Mucosa of descending colon (tissue), 3 donors: ENCODE measurements at regions not wholly inside any gene's neighbourhood (a gene's known extent, or its start where the extent isn't known, plus 50 kb on each side); places are given as distances from the start of the nearest gene placed in this dataset.

Experiments
- ATAC-seq: fragments of 200-7000 bp; cut with Tn5 transposase; one replicate; pipeline ENCODE4 v1.9.1; 2020; ENCODE audit warnings: mild to moderate bottlenecking, moderate library complexity
- DNase-seq, 3 donors: peaks; one replicate each; pipeline ENCODE4 v3.0.0-alpha.2; 2020
- H3K36me3 ChIP-seq: fragments of 200-600 bp; one replicate; pipeline ENCODE4 v1.8.0; 2021; ENCODE audit warnings: low read depth, mild to moderate bottlenecking
- H3K4me1 ChIP-seq: fragments of 200-600 bp; one replicate; pipeline ENCODE4 v1.8.0; 2021; ENCODE audit warnings: low read depth, mild to moderate bottlenecking
- H3K4me3 ChIP-seq: fragments of 200-600 bp; one replicate; pipeline ENCODE4 v1.8.0; 2021; ENCODE audit warnings: mild to moderate bottlenecking
- H3K9me3 ChIP-seq: fragments of 200-600 bp; one replicate; pipeline ENCODE4 v1.8.0; 2021; ENCODE audit warnings: mild to moderate bottlenecking
- intact Hi-C, 2 donors: fragments of 100-400 bp; cut with DNase I in 1 of 2; cut with micrococcal nuclease in 1 of 2; formaldehyde crosslinking; loops; one replicate each; pipeline versions ENCODE4 v1.11.0 to v1.11.1; 2022; cut with DNase I, micrococcal nuclease
- TF ChIP-seq, protein P1 (sequence below): fragments of 200-600 bp; IDR thresholded peaks from one replicate; pipeline ENCODE4 v1.8.0; 2022; ENCODE audit warnings: antibody characterized with exemption, mild to moderate bottlenecking
- donor health status: DM: no; HTN: no; CAD: no; lungs with moderate emphysema.
- donor health status: DM: no; HTN: no; CAD: no.
- donor health status: DM: no; HTN: yes; CAD: no.

DNA sequence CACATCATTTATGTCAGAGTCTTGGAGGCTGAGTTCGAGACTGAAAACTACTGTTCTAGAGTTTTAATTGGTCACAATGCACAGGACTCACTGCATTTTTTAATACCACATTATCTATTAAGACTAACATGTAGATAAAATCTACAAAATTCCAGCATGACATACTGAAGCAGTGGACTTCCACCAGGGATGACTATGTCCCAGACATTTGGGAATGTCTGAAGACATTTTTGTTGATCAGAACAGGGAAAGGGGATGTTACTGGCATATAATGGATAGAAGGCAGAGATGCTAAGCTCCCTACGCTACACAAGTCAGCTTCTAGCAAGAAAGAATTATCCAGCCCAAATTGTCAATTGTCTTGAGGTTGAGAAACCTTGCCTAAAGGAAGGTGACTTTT, 419.0 kb upstream of the TGFBR2 start:
- intact Hi-C loops, result no loop called here
- TF ChIP-seq, protein P1, sequence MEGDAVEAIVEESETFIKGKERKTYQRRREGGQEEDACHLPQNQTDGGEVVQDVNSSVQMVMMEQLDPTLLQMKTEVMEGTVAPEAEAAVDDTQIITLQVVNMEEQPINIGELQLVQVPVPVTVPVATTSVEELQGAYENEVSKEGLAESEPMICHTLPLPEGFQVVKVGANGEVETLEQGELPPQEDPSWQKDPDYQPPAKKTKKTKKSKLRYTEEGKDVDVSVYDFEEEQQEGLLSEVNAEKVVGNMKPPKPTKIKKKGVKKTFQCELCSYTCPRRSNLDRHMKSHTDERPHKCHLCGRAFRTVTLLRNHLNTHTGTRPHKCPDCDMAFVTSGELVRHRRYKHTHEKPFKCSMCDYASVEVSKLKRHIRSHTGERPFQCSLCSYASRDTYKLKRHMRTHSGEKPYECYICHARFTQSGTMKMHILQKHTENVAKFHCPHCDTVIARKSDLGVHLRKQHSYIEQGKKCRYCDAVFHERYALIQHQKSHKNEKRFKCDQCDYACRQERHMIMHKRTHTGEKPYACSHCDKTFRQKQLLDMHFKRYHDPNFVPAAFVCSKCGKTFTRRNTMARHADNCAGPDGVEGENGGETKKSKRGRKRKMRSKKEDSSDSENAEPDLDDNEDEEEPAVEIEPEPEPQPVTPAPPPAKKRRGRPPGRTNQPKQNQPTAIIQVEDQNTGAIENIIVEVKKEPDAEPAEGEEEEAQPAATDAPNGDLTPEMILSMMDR, result no peak
- ATAC-seq (no peak), DNase-seq (no peak)
- H3K4me3 ChIP-seq, result no peak overlapping the region
- no peaks in the 10 kb centered on the region for H3K4me1 ChIP-seq
- no peaks in the 10 kb centered on the region for H3K36me3 ChIP-seq
- H3K9me3 ChIP-seq, result no peaks in the 10 kb centered on the region

- ATAC-seq, result peak; percentile 38
- intact Hi-C loops, result no loop called here
- TF ChIP-seq, protein P1, result no peak
- peak in 1 of 3 donors; percentile 3 for DNase-seq
- Histone ChIP-seq H3K9me3 (no peaks in the 10 kb centered on the region), H3K4me3 (no peak overlapping the region), H3K4me1 (no peaks in the 10 kb centered on the region), H3K36me3 (no peaks in the 10 kb centered on the region)
These were observed 417.7 kb upstream of the TGFBR2 start for GRCh38 chr3:30188713-30189112.

DNA sequence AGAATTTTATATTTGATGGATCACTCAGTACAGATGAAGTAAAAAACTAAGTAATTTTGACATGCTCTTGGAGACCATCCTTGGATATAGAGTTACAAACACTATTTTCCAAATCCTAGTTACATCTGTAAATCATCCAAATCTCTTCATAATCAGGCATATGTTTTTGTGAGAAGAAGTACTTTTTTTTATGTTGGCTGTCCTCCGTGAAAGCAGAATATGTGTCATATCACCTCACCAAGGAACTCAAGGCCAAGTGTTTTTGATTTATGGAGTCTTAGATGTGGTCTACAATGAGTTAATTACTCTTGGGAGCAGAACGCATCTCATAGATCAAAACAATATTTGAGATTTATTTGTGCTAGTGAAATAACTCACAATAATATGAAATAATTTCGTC, 416.5 kb upstream of the TGFBR2 start:
- Histone ChIP-seq H3K4me1 (no peaks in the 10 kb centered on the region), H3K4me3 (no peak overlapping the region), H3K9me3 (no peaks in the 10 kb centered on the region), H3K36me3 (no peaks in the 10 kb centered on the region)
- ATAC-seq (no peak), DNase-seq (no peak)
- TF ChIP-seq, protein P1, result no peak
- intact Hi-C loops, result loop anchor here (10.0 kb wide), 2 partner anchors 75 to 145 kb away; no protein-coding TSS in a partner anchor

DNA sequence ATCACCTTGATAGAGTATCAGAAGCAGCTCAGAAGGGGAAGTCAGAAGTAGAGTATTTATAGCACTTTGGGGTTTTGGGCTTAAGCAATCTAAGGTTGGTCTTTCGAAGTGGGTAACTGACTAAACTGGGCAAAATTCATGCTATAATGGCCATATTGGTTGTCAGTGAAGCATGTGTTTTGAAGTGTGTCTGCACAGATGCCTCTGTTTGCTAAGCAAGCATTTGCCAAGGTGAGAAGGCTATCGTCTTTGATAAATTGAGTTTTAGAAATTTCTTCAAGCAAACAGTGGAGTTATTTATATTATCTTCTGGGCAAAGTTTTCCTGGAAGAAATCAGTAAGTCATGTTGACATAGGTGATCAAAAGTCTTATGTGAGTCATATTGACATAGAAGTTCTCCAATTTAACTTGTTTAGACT, 412.8 kb upstream of the TGFBR2 start:
- TF ChIP-seq, protein P1, result no peak
- no peak overlapping the region for H3K4me3 ChIP-seq
- H3K4me1 ChIP-seq, result no peaks in the 10 kb centered on the region
- DNase-seq (no peak), ATAC-seq (no peak)
- no peaks in the 10 kb centered on the region for H3K9me3 ChIP-seq
- no peaks in the 10 kb centered on the region for H3K36me3 ChIP-seq
- intact Hi-C loops, result loop anchor here (10.0 kb wide), 2 partner anchors 79 to 149 kb away; no protein-coding TSS in a partner anchor

DNA sequence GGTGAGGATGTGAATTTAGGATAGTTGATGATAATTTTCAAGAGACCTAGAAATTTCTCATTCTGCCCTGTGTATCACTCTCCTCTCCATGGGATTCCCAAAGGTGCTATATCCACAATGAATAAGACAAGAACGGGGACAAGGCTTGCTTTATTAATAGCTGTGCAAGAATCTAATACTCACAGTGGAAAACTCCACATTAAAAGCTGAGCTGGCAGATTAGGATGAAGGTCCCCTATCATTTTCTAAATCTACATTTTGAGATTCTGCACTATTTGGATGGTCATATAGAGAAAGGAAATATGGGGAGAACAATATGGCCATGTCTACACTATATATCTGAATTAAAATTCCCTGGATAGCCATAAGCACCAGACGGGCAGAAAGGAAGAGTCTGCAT, 411.0 kb upstream of the TGFBR2 start:
- intact Hi-C loops, result loop anchor here (5.0 to 10.0 kb wide), 4 partner anchors 81 to 183 kb away; no protein-coding TSS in a partner anchor
- TF ChIP-seq, protein P1, result no peak

DNA sequence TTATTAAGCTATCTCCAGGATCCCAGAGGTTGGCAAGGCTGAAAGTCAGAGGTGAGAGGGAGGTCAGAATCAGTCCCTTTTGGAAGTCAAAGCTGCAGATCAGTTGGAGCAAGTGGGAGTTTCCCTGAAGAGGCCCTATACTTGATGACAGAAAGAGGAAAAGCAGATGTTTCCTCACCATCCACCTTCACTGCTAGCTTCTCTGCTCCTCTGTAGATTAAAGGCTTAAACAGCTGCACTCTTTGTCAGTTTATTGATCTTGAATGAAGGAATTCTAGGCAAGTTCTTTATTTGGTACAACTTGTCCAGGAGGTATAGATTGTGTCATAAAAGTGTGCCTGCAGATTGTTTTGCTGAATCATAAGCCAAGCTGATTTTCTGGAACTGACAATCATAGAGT, 408.2 kb upstream of the TGFBR2 start:
- TF ChIP-seq, protein P1, result no peak
- no peaks in the 10 kb centered on the region for H3K9me3 ChIP-seq
- no peak overlapping the region for H3K4me3 ChIP-seq
- H3K4me1 ChIP-seq, result no peaks in the 10 kb centered on the region
- intact Hi-C loops, result loop anchor here (5.0 to 10.0 kb wide), 4 partner anchors 83 to 186 kb away; no protein-coding TSS in a partner anchor
- no peak for DNase-seq
- ATAC-seq, result peak; percentile 26
- H3K36me3 ChIP-seq, result no peaks in the 10 kb centered on the region

More for the DNA sequence above, 411.0 kb upstream of the TGFBR2 start:
- DNase-seq (no peak), ATAC-seq (no peak)
- H3K36me3 ChIP-seq, result no peaks in the 10 kb centered on the region
- H3K4me3 ChIP-seq, result no peak overlapping the region
- H3K4me1 ChIP-seq, result no peaks in the 10 kb centered on the region
- H3K9me3 ChIP-seq, result no peaks in the 10 kb centered on the region
